HG02884 (cell line): ENCODE measurements at regions not wholly inside any gene's neighbourhood (a gene's known extent, or its start where the extent isn't known, plus 50 kb on each side); places are given as distances from the start of the nearest gene placed in this dataset.
"Not testable (repeated sequence)": the region's sequence is repeated elsewhere in the genome, so short reads cannot be mapped to it uniquely, and the experiment has no call there.

ENCODE experiments used
- ATAC-seq: cut with Tn5 transposase; IDR thresholded peaks from one replicate; pipeline ENCODE4 v1.9.1; 2021; ENCODE audit warnings: mild to moderate bottlenecking, moderate library complexity; ENCODE audit not compliant: unreplicated experiment

DNA sequence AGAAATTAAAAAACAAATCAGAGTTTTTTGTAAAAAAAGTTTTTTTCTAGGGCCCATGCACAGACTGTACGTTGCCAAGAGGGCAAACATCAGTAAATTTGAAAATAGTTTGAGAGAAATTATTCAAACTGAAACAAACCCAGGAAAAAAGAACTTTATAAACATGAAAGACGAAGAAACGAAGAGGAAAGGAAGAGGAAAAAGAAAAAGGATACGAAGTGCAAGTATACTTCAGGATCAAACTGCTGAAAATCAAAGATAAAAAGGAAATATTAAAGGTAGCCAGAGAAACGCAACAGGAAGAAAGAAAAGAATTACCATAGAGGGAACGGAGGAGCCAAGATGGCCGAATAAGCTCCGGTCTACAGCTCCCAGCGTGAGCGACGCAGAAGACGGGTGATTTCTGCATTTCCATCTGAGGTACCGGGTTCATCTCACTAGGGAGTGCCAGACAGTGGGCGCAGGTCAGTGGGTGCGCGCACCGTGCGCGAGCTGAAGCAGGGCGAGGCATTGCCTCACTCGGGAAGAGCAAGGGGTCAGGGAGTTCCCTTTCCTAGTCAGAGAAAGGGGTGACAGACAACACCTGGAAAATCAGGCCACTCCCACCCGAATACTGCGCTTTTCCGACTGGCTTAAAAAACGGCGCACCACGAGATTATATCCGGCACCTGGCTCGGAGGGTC is 94.4 kb upstream of the GAS1 start:
- ATAC-seq, result not testable (repeated sequence)

DNA sequence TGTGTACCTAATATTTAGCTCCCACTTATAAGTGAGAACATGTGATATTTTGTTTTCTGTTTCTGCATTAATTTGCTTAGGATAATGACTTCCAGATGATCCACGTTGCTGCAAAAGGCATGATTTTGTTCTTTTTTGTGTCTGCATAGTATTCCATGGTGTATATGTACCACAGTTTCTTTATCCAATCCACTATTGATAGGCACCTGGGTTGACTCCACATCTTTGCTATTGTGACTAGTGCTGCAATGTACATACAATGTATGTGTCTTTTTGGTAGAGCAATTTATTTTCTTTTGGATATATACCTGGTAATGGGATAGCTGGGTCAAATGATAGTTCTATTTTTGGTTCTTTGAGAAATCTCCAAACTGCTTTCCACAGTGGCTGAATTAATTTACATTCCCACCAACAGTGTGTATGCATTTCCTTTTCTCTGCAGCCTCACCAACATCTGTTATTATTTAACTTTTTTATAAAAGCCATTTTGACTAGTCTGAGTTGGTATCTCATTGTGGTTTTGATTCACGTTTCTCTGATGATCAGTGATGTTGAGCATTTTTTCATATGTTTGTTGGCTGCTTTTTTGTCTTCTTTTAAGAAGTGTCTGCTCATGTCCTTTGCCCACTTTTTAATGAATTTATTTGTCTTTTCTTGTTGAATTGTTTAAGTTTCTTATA is 102.8 kb upstream of the GAS1 start:
- ATAC-seq, result not testable (repeated sequence)

DNA sequence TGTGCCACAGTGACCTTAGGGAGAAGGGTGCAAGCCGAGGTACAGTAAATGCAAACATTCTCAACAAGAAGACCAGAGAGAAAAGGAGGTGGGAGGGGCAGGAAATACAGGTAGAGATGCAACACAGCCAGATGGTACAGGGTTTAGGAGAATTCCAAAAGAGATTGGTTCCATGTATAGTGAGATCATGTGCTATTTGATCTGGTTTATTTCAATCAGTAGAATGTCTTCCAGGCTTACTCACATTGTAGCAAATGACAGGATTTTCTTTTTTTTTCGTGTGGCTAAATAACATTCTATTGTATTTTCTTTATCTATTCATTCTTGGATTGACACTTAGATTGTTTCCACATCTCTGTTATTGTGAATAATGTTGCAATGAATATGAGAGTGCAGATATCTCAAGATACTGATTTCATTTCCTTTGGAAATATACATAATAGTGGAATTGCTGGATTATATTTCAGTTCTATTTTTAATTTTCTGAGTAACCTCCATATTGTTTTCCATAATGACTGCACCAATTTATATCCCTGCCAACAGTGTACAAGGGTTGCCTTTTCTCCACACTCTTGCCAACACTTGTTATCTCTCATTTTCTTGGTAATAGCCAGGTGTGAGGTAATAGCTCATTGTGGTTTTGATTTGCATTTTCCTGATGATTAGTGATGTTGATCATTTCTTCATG is 107.8 kb upstream of the GAS1 start:
- no peak for ATAC-seq

DNA sequence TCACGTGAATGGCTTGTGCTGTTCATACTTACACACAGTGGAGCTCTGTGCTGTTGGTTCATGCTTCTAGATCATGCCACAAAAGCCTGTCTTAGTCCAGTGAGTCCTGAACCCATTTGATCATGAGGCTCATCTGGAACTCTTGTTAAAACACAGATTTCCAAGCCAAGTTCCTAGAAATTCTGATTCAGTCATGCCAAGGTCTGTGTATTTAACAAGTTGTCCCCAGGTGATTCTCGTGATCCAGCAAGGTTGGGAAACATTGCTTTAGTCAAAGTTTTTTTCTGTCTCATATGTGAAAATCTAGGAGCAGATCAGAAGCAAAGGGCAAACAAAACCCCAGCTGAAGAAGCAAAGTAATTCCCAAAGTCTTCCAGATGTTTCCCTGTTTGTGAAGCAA is 112.5 kb upstream of the GAS1 start:
- ATAC-seq, result no peak

DNA sequence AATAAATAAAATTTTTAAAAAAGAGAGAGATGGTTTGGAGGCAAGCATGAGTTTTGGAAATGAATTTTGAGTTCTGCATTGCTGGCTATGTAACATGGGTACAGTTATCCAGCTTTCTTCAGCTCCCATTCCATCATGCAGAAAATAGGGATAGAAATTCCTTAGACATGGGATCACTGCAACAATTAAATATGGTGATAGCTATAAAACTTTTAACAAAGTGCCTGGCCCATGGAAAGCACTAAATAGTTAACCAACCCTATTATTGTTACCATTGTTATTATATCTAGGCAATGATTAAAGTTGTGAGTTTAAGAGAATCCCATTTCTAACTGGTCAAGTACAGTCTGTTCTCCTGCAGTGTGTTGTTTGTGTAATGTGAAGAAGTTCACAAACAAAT is 115.4 kb upstream of the GAS1 start:
- no peak for ATAC-seq

DNA sequence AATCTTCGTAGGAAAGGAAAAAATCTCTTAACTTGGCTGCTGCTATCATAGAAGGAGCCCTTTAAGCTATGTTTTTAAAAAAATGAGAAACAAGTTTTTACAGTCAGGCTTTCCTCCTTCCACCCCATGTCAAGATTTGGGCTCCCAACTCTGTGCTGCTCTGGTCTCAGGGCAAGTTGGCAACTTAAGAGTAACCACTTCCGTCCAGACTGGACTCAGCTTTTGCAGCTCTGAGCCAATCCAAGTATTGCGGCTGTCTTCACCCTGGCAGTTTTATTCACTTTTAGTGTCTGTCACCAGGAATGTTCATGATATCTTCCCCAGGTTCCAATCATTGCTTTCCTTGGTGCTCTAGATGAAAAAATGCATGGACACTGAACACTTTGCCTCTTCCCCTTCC is 115.9 kb upstream of the GAS1 start:
- no peak for ATAC-seq

DNA sequence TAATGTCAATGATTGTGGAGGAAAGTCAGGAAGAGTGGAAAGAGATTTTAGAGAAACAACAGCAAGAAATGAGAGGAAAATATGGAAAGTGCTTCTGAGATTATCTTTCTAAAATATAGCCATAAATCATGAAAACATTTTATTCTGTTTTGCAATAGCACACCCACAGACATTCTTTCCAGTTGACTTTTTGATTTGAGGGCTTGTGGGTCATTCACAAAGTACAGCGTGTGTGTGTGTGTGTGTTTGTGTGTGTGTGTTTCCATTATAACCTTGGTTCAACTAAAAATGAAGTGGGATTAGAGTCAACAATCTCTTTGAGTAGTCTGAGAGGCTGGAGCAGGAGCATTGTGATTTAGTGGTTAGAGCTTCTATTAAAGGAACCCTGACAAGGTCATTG is 116.6 kb upstream of the GAS1 start:
- ATAC-seq, result no peak

DNA sequence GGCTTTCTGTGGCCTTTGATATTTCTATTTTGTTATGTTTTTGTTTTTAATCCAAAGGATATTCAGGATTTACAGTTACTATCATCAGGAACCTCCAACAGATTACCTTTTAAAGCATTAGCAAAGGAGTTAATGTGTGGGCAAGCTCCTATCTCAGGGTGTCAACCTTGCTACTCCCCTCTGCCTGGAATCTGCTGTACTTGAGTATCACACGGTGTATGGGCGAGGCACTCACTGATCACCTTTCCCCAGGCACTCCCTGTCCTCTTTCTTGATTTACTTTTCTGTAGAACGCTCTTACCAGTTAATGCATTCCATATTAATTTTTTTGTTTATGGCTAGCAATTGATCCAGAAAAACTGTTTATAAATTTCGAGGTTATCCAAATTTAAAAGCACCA is 117.0 kb upstream of the GAS1 start:
- ATAC-seq, result no peak

DNA sequence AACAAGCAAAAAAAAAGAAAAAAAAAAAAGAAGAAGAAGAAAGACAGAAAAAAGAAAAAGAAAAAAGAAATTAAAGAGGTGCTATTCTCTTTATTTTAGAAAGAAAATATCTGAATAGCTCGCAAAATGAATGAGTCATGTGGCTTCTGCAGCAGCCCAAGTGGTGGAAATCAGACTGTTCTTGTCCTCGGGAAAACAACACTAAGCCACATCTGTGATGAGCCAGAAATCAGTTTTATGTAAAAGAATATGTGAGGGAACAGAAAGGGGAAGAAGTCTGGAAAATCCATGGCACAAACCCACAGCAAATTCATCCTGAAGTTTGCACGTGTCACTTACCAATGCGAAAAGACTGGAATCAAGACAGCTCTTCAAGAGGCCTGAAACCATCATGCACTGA is 118.7 kb upstream of the GAS1 start:
- ATAC-seq, result no peak

DNA sequence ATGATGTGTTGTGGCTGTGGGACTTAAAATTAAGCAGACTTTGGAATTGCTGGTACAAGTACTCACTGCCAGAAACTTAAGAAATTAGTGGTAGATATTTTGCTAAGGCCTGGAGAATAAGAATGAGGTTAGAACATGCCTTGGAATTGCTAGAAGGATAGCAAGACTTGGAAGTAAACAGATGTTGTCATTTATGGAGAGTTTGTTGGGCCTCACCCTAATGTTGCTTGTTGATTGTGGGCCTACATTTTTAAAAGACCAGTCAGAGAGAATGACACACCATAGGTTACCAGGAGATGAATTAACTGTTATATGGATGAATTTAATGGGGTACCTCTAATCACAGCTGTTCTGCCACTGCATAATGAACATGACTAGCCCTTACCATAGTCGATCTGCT is 120.1 kb upstream of the GAS1 start:
- ATAC-seq, result no peak

DNA sequence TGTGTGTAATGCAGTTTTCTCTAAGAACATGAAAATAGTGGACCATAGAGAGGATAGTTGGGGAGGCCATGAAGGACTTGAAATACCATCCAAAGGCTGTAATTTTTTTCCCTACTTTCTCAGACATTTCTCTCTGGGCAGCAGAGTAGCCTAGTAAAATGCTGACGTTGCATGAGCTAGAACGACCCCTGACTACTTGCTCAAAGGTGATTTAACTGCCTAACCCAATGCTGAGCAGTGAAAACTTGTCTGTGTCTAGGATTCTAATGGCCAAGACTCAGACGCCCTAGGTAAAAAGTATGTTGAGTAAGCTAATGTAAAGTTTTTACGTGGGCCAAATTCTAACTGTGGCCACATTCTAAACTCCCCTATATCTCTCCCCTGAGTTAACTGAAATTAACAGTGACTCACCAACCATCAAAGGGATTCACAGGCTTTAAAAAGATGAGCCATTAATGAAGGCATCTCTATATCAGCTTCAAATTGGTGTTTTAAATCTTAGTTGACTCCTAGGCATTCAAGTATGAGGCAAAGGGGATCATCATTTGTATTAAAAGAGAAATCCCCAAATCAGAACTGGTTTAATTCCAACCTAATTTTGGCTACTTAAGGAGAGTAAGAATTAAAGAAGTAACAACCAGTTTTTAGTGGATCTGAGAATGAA is 121.0 kb upstream of the GAS1 start:
- ATAC-seq, result no peak

DNA sequence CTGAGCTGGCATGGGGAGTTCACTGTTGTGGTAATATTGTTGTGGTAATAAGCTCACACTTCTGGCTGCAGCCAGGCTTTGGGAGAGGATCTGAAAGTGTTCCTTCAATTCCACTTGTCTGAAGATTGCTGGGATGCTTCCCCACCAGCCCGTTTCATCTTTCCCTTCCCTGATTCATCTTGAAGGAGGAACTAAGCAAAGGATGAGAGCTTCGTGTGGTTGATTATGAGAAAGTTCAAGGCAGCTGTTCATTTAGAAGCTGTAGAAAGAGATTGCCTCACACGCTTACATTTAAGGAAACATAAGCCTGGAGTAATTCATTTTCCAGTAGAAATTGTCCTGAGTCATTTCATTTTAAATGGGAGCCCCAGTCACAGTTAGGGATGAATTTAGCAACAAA is 122.4 kb upstream of the GAS1 start:
- no peak for ATAC-seq

DNA sequence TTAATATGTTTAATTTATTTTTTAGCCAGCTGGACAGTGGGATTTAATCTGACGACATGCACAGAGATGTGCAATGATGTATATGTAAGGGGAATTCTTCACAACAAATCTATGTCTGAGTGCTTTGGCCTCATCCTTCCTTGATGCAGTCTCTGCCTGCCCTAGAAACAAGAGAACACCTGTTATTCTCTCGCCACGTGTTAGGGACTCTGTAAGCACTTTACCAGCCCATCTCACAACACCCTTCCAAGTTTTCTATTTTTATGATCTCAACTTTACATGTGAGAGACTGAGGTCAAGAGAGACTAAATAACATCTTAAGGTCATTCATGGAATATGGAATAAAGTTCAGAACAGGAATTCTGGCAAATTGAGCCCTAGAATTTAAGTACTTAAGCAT is 123.0 kb upstream of the GAS1 start:
- no peak for ATAC-seq

DNA sequence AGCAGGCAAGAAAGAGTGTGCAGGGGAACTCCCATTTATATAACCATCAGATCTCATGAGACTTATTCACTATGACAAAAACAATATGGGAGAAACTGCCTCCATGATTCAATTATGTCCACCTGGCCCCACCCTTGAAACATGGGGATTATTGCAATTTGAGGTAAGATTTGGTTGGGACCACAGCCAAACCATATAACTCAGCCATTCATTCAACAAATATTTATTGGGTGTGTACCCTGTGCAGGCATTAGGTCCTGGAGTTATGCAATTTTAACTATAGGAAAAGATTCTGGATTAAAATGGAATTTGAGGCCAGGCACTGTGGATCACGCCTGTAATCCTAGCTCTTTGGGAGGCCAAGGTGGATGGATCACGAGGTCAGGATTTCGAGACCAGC is 124.2 kb upstream of the GAS1 start:
- ATAC-seq, result no peak

DNA sequence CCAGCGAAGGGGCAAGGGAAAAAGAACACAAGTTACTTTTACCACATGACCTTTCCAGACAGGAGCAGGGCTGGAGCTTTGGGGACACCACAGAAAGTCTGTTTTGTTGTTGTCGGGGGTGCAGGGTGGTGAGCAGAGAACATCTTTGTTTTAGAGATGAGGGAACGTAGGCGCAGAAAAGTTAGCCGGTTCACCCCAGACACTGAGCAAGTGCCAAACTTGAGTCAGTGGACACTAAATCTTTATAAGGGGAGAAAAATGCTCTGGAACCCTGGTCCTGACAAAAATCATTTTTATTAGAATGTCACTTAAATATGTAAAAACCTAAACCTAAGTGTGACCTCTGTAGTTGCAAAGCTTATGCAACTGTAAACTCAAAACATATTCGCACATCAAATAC is 126.4 kb upstream of the GAS1 start:
- ATAC-seq, result no peak

DNA sequence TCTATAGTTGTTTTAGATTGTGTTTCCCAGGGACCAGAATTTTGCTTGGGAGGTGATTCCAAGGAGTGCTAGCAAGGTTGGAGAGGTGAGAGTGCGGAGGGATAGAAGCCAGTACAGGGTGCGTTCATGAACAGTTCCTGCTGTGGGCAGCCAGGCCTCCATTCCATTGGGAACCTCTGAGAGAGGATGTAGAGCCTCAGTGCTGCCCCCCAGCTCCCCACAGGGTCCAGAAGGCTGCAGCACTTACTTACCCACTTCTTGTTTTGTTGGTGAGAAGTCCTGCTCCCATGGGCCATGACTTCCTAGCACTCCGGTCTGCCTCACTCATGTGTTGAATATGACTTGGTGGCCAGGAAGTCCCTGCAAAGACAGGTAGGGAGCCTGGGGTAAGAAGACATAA is 128.2 kb upstream of the GAS1 start:
- no peak for ATAC-seq

DNA sequence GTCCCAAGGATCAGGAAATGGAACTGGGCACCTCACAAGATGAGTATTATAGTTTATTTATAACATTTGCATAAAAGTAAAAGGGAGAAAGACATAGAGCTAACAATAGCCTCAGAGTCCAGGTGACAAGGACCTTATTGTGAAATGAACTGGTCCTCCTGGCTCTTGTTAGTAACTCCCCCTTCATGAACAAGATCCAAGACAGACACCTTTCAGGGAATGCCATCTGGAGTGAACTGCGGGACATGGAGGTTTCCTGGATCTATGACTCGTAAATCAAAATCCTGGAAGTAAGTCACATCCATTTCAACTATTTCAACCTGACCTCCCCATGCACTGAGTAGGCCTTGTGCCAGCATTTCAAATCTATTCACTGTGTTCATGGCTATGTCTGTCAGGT is 129.5 kb upstream of the GAS1 start:
- ATAC-seq, result no peak

DNA sequence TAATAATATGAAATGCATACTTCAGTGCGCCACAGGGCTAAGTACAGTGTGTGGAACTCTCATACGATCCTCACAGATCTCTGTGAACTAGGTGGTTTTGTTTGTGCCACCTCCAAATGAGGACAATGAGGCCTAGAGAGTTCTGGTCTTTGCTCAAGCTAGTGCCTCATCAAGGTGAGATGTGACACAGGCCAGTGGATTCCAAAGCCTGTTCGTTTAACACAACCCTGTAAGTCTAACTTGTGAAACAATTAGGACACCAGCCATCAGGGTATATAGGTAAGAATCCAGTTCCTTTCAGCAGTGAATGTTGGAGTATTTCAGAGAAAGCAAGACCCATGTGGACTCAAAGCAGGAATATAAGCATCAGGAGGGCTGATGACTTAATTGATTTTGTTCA is 130.7 kb upstream of the GAS1 start:
- no peak for ATAC-seq

DNA sequence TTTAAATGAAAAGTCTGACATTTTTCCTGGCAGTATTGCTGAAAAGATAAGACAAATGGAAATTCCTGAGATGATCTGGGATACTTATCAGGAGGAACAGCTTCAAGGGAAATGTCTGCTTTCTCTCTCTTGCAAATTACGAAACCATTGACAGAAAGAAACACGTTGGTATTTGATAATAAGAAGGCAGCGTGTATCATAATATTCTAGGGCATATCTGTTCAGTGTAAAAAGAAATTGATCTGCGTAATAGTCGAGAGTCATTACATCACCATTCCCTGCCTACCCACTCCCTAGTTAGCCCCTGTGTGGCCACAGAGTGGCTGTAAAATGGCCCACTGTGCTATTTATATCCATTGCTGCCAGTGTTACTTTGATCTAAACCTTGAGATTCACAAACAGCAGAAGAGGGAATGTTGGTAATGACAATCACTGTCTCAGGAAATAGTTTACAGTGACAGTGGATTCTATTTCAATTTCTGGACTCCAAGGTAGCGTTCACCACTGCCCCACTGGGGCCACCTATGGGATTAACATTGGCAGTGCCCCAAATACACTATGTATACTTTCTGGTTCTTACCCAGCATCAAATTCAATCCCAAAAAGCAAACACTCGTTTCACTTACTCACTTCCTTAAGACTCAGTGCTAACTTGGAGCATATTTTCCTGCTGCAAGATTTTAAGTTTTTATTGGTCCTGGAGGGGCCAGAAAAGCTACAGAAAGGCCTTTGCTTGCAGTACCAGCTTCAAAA is 133.4 kb upstream of the GAS1 start:
- ATAC-seq, result no peak

DNA sequence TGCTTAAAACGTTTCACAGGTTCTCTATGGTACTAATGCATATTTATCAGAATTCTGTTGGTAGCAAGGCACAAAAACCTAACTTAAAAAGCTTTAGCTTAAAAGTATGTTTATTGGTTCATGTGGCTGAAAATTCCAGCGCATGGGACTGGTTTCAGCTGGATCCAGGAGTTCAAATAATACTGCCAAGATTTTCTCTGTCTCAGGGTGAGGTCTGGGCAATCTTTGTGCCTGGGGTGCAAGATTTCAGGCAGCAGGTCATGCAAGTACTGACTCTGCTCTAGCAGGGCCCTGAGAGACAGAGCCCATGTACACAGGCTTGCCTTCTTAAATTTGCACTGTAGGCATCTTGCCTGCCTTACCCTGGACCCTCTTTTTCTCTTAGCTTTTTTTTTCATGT is 134.2 kb upstream of the GAS1 start:
- no peak for ATAC-seq

DNA sequence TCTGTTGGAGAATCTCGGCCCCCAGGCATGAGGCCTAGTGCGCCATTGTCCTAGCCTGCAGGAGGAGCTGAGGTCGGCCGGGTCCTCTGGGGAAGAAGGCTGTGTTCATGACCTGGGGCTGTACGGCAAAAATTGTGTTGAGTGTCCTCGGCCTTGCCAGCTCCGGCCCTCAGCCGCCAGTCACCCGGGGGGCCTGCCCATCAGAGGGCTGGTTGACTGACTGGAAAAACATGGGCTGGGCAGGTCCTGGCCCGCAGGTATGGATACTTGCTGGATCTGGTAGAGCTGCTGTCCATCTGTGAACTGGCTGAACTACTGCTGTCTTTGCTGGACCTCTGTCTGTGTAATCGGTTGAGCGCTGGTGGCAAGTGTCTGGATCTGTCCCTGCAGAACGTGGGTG is 136.7 kb upstream of the GAS1 start:
- no peak for ATAC-seq
